Smooth muscle cell (in vitro differentiated cells): ENCODE measurements at regions not wholly inside any gene's neighbourhood (a gene's known extent, or its start where the extent isn't known, plus 50 kb on each side); places are given as distances from the start of the nearest gene placed in this dataset.

Experiments used
- DNase-seq: peaks from one replicate; lab custom pipeline; 2025; ENCODE audit not compliant: unreplicated experiment; lab: John Stamatoyannopoulos, UW
- H2AFZ ChIP-seq: fragments of 200-600 bp; sonication (generic); 2 replicates; pipeline ENCODE4 v1.6.0; 2016; ENCODE audit warnings: antibody characterized with exemption, low read depth, mild to moderate bottlenecking
- H3F3A ChIP-seq: fragments of 200-600 bp; sonication (generic); 2 replicates; pipeline ENCODE4 v1.6.0; 2017; ENCODE audit warnings: antibody characterized with exemption, low read depth
- H3K27ac ChIP-seq: fragments of 200-600 bp; sonication (generic); 2 replicates; pipeline ENCODE4 v1.5.1; 2016; ENCODE audit warnings: low read depth, mild to moderate bottlenecking
- H3K27me3 ChIP-seq: fragments of 200-600 bp; sonication (generic); 2 replicates; pipeline ENCODE4 v1.6.1; 2016; ENCODE audit warnings: low read depth, mild to moderate bottlenecking
- H3K36me3 ChIP-seq: fragments of 200-600 bp; sonication (generic); 2 replicates; pipeline ENCODE4 v1.5.1; 2016; ENCODE audit warnings: low read depth
- H3K4me1 ChIP-seq: fragments of 200-600 bp; sonication (generic); 2 replicates; pipeline ENCODE4 v1.5.1; 2016; ENCODE audit warnings: low read depth
- H3K4me2 ChIP-seq: fragments of 200-600 bp; sonication (generic); 2 replicates; pipeline ENCODE4 v1.6.0; 2016; ENCODE audit warnings: mild to moderate bottlenecking
- H3K4me3 ChIP-seq: fragments of 200-600 bp; sonication (generic); 2 replicates; pipeline ENCODE4 v1.5.1; 2016; ENCODE audit warnings: mild to moderate bottlenecking
- H3K79me2 ChIP-seq: fragments of 200-600 bp; sonication (generic); 2 replicates; pipeline ENCODE4 v1.6.0; 2016; ENCODE audit warnings: low read depth, mild to moderate bottlenecking
- H3K9ac ChIP-seq: fragments of 200-600 bp; sonication (generic); 2 replicates; pipeline ENCODE4 v1.6.0; 2016; ENCODE audit warnings: low read depth
- H3K9me3 ChIP-seq: fragments of 200-600 bp; sonication (generic); replicated peaks from 2 replicates; pipeline ENCODE4 v1.5.1; 2016; ENCODE audit warnings: low read depth
- H4K20me1 ChIP-seq: fragments of 200-600 bp; sonication (generic); 2 replicates; pipeline ENCODE4 v1.6.0; 2016; ENCODE audit warnings: low read depth
- WGBS: methylation state at CpG from one replicate; pipeline ENCODE4 v1.1.7; 2016; ENCODE audit warnings: low lambda C conversion rate; 5-methylcytosine and 5-hydroxymethylcytosine counted together
- TF ChIP-seq, protein P1 (sequence below): fragments of 200-600 bp; sonication (generic); IDR thresholded peaks from 2 replicates; pipeline ENCODE4 v1.5.1; 2017; ENCODE audit warnings: borderline replicate concordance, mild to moderate bottlenecking, antibody characterized with exemption; ENCODE audit not compliant: insufficient read depth, poor library complexity, severe bottlenecking

DNA sequence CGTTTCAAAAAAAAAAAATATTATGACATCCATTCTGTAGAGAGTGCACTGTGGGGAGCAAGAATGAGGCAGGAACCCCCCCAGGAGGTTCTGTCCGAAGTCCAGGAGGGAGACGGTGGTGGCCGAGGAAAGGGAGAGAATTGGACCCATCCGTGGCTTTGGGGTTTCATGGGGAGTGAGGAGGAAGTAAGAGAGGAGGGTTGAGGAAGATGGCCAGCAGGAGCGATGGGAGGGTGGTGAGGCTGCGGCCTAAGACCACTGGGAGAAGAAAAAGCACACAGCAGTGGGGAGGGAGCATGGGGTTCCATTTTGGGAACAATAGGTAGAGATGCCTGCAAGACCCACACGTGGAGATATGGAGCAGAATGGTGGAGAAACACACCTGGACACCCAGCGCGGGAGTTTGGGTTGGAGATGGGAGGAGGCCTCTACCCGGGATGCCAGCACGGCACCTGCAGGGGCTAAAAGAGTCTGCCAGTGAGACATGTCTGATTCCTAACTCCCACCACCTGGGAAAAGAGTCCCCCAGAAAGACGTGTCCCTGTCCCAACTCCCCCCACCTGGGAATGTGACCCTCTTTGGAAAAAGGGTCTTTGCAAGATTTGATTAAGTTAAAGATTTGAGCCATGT lies 72.5 kb upstream of the SHANK2 start:
- Histone ChIP-seq H3K79me2 (no peaks in the 10 kb centered on the region), H3K9ac (no peak overlapping the region), H3K4me3 (no peak overlapping the region), H3K36me3 (no peaks in the 10 kb centered on the region), H3F3A (no peaks in the 10 kb centered on the region), H3K4me1 (no peaks in the 10 kb centered on the region), H4K20me1 (no peaks in the 10 kb centered on the region), H3K27ac (no peak overlapping the region), H3K27me3 (no peaks in the 10 kb centered on the region), H3K4me2 (no peak overlapping the region), H2AFZ (no peak overlapping the region), H3K9me3 (no peaks in the 10 kb centered on the region)
- WGBS, result 89% methylated on average over 13 of the region's 13 CpGs
- TF ChIP-seq, protein P1, sequence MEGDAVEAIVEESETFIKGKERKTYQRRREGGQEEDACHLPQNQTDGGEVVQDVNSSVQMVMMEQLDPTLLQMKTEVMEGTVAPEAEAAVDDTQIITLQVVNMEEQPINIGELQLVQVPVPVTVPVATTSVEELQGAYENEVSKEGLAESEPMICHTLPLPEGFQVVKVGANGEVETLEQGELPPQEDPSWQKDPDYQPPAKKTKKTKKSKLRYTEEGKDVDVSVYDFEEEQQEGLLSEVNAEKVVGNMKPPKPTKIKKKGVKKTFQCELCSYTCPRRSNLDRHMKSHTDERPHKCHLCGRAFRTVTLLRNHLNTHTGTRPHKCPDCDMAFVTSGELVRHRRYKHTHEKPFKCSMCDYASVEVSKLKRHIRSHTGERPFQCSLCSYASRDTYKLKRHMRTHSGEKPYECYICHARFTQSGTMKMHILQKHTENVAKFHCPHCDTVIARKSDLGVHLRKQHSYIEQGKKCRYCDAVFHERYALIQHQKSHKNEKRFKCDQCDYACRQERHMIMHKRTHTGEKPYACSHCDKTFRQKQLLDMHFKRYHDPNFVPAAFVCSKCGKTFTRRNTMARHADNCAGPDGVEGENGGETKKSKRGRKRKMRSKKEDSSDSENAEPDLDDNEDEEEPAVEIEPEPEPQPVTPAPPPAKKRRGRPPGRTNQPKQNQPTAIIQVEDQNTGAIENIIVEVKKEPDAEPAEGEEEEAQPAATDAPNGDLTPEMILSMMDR, result no peak
- DNase-seq, result no peak

DNA sequence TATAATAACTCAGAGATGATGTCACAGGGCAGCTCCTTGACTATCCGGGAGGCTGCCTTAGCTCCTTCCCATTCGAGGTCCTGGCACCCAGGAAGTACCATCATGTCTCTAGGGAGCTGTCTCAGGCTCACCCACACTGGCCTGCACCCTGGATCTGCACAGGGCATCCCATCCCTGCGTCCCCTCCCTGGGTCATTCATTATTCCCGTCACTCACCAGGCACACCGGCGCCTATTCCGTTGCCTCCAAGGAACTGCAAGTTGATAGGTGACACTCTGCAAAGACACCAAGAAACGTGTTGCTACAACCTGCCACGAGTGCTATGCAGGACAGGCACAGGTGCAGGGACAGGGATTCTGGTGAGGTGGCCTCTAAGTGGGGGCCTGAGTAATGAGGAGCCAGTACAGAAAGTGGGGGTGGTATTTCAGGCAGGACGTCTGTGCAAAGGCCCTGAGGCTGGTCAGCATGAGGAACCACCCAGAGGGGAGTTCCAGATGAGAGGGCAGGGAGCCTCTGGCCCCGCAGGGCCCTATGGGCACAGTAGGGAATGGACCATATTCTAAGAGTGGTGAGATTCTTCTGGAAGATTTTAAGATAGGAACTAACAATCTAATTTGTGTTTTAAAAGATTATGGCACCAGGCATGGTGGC lies 71.6 kb upstream of the SHANK2 start:
- no peaks in the 10 kb centered on the region for H3K36me3 ChIP-seq
- H3F3A ChIP-seq, result no peaks in the 10 kb centered on the region
- H3K79me2 ChIP-seq, result no peaks in the 10 kb centered on the region
- no peak overlapping the region for H3K9ac ChIP-seq
- H3K4me3 ChIP-seq, result no peak overlapping the region
- no peaks in the 10 kb centered on the region for H3K4me1 ChIP-seq
- no peaks in the 10 kb centered on the region for H4K20me1 ChIP-seq
- 74% methylated on average over 11 of the region's 11 CpGs for WGBS
- H2AFZ ChIP-seq, result no peak overlapping the region
- no peak for DNase-seq
- TF ChIP-seq, protein P1, result no peak
- H3K27me3 ChIP-seq, result no peaks in the 10 kb centered on the region
- no peaks in the 10 kb centered on the region for H3K9me3 ChIP-seq
- H3K4me2 ChIP-seq, result no peak overlapping the region
- H3K27ac ChIP-seq, result no peak overlapping the region

DNA sequence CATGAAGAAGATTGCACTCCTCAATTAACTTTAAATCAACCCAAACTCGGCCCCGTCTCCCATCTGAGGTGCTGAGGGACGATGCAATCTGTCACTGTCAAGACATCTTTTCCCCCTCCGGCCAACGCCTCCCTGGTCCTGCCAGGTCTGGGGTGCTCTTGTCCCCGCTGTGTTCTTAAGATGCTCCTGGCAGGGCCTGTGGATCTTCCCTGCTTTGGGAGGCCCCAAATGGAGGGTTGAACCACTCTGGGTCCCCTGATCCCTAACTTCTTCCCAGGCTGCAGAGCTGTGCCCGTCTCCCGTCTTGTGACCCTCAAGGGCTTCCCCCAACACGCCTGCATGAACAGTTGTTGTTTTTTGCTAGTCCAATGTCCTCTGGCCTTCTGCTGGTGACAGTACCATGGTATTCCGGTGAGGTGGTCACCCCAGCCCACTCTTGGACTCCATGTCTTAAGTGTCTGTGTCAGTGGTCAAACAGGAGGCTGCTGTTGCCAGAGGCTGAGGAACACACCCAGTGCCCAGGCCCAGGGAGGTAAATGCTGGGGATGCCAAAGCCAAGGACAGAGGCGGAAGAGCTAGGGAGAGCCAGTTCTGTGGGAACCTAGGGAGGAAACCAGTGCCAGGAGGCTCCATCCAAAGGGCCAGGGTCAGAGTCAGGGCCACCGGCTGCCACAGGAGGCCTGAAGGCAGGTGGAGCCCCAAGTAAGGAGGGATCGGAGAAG lies 70.6 kb upstream of the SHANK2 start:
- Histone ChIP-seq H3K27ac (no peak overlapping the region), H3F3A (no peaks in the 10 kb centered on the region), H3K9ac (no peak overlapping the region), H3K4me3 (no peak overlapping the region), H3K4me1 (no peaks in the 10 kb centered on the region), H3K4me2 (no peak overlapping the region), H3K27me3 (no peaks in the 10 kb centered on the region), H3K9me3 (no peaks in the 10 kb centered on the region), H2AFZ (no peak overlapping the region), H3K79me2 (no peaks in the 10 kb centered on the region), H4K20me1 (no peaks in the 10 kb centered on the region), H3K36me3 (no peaks in the 10 kb centered on the region)
- WGBS, result 83% methylated on average over 13 of the region's 13 CpGs
- no peak for DNase-seq
- TF ChIP-seq, protein P1, result no peak
